Right lobe of liver (tissue), 4 donors: ENCODE measurements at regions not wholly inside any gene's neighbourhood (a gene's known extent, or its start where the extent isn't known, plus 50 kb on each side); places are given as distances from the start of the nearest gene placed in this dataset.

Source experiments
- CTCF ChIP-seq, 4 donors: fragments of 200-600 bp in 3 of 4; fragments of 450-650 bp in 1 of 4; IDR thresholded peaks; one replicate each; pipeline versions ENCODE4 v1.5.1 to v1.8.0; 2016 to 2022; ENCODE audit warnings: antibody characterized with exemption in 4 of 4, mild to moderate bottlenecking in 2 of 4
- POLR2A ChIP-seq: fragments of 450-650 bp; IDR thresholded peaks from one replicate; pipeline ENCODE4 v1.6.1; 2017; ENCODE audit warnings: antibody characterized with exemption, mild to moderate bottlenecking
- donor health status: DM: no; HTN: no; CAD: no.
- donor health status: DM: no; HTN: no; CAD: no.
- donor health status: DM: no; HTN: yes; CAD: no.

GRCh38 chr5:112684737-112685136, 52.9 kb upstream of the APC start:
- TF ChIP-seq POLR2A (no peak), CTCF (IDR thresholded peaks at IDR 0.05) (no peak)
